Mesendoderm (in vitro differentiated cells): ENCODE measurements at regions not wholly inside any gene's neighbourhood (a gene's known extent, or its start where the extent isn't known, plus 50 kb on each side); places are given as distances from the start of the nearest gene placed in this dataset.
"Not testable (repeated sequence)": the region's sequence is repeated elsewhere in the genome, so short reads cannot be mapped to it uniquely, and the experiment has no call there.

Source experiments
- DNase-seq: peaks from one replicate; pipeline ENCODE4 v3.0.0; 2013
- H2AK5ac ChIP-seq: 2 replicates; pipeline ENCODE4 v1.6.1; 2013; ENCODE audit warnings: low read length, inconsistent platforms
- H2BK120ac ChIP-seq: 2 replicates; pipeline ENCODE4 v1.6.1; 2013; ENCODE audit warnings: low read depth, mild to moderate bottlenecking, low read length, moderate library complexity, mixed read lengths
- H2BK15ac ChIP-seq: replicated peaks from 2 replicates; pipeline ENCODE4 v1.6.1; 2013; ENCODE audit warnings: low read depth, mild to moderate bottlenecking, moderate library complexity
- H2BK5ac ChIP-seq: 2 replicates; pipeline ENCODE4 v1.6.1; 2013; ENCODE audit warnings: low read length, inconsistent platforms
- H3K18ac ChIP-seq: 2 replicates; pipeline ENCODE4 v1.6.1; 2013; ENCODE audit warnings: mild to moderate bottlenecking, low read length, mixed read lengths
- H3K23ac ChIP-seq: one replicate; pipeline ENCODE4 v1.6.1; 2013; ENCODE audit warnings: low read length
- H3K27ac ChIP-seq: 2 replicates; pipeline ENCODE4 v1.5.1; 2013; ENCODE audit warnings: low read depth, mild to moderate bottlenecking, inconsistent platforms, low read length, moderate library complexity
- H3K27me3 ChIP-seq: 2 replicates; pipeline ENCODE4 v1.6.1; 2013; ENCODE audit warnings: low read length, control low read depth, mild to moderate bottlenecking, inconsistent platforms; ENCODE audit not compliant: insufficient read depth, poor library complexity
- H3K36me3 ChIP-seq: 2 replicates; pipeline ENCODE4 v1.6.1; 2013; ENCODE audit warnings: low read length, inconsistent platforms; ENCODE audit not compliant: control insufficient read depth, insufficient read depth
- H3K4ac ChIP-seq: one replicate; pipeline ENCODE4 v1.6.1; 2013; ENCODE audit warnings: low read depth, mild to moderate bottlenecking, low read length, moderate library complexity
- H3K4me1 ChIP-seq: 2 replicates; pipeline ENCODE4 v1.6.1; 2013; ENCODE audit warnings: low read depth, low read length, inconsistent platforms; ENCODE audit not compliant: control insufficient read depth
- H3K4me2 ChIP-seq: 2 replicates; pipeline ENCODE4 v1.6.1; 2013; ENCODE audit warnings: low read length
- H3K4me3 ChIP-seq: 2 replicates; pipeline ENCODE4 v1.5.1; 2013; ENCODE audit warnings: mild to moderate bottlenecking, low read length
- H3K56ac ChIP-seq: one replicate; pipeline ENCODE4 v1.6.1; 2013; ENCODE audit warnings: low read length
- H3K79me1 ChIP-seq: 2 replicates; pipeline ENCODE4 v1.6.1; 2013; ENCODE audit warnings: low read length, inconsistent platforms
- H3K79me2 ChIP-seq: 2 replicates; pipeline ENCODE4 v1.6.1; 2013; ENCODE audit warnings: mild to moderate bottlenecking, low read length; ENCODE audit not compliant: control insufficient read depth, insufficient read depth
- H3K9ac ChIP-seq: 2 replicates; pipeline ENCODE4 v1.6.1; 2013; ENCODE audit warnings: low read length, inconsistent platforms
- H4K5ac ChIP-seq: one replicate; pipeline ENCODE4 v1.6.1; 2013; ENCODE audit warnings: low read length
- H4K8ac ChIP-seq: one replicate; pipeline ENCODE4 v1.6.1; 2013; ENCODE audit warnings: low read depth, mild to moderate bottlenecking, control low read depth, low read length, moderate library complexity
- WGBS: extraction: QIAGEN DNeasy Blood & Tissue Kit; methylation state at CpG from one replicate; pipeline ENCODE4 v1.1.7; 2013; ENCODE audit warnings: low lambda C conversion rate, missing lambda C conversion rate; ENCODE audit not compliant: insufficient coverage; ENCODE audit errors: extremely low coverage; 5-methylcytosine and 5-hydroxymethylcytosine counted together

GRCh38 chr1:78269591-78269990 is 221.2 kb upstream of the PTGFR start:
- Histone ChIP-seq H3K23ac (no peak overlapping the region), H3K27ac (no peak overlapping the region), H3K79me2 (no peaks in the 10 kb centered on the region), H3K9ac (no peak overlapping the region), H3K4me3 (no peak overlapping the region), H3K4me2 (no peak overlapping the region), H3K4ac (no peak overlapping the region), H3K36me3 (no peaks in the 10 kb centered on the region), H3K27me3 (no peaks in the 10 kb centered on the region), H3K4me1 (no peaks in the 10 kb centered on the region), H2AK5ac (no peak overlapping the region), H3K18ac (no peak overlapping the region), H2BK5ac (no peak overlapping the region), H3K56ac (no peak overlapping the region), H2BK120ac (no peak overlapping the region), H4K8ac (no peak overlapping the region), H3K79me1 (no peaks in the 10 kb centered on the region), H4K5ac (no peak overlapping the region), H2BK15ac (no peak overlapping the region)
- WGBS = no CpG with 5 or more reads among the region's 2 CpGs
- no peak for DNase-seq

- no CpG with 5 or more reads among the region's 2 CpGs for WGBS
- H3K4me2 ChIP-seq, H3K23ac ChIP-seq, H3K4ac ChIP-seq, H3K18ac ChIP-seq, H2BK120ac ChIP-seq, H4K8ac ChIP-seq, H3K36me3 ChIP-seq, H3K9ac ChIP-seq, H3K79me2 ChIP-seq, H3K79me1 ChIP-seq, H3K4me1 ChIP-seq, H2BK5ac ChIP-seq, H2AK5ac ChIP-seq, H4K5ac ChIP-seq, H3K4me3 ChIP-seq, DNase-seq, H2BK15ac ChIP-seq, H3K56ac ChIP-seq, H3K27ac ChIP-seq, H3K27me3 ChIP-seq: not testable (repeated sequence)
Observed at GRCh38 chr1:78271423-78271822, 219.4 kb upstream of the PTGFR start.

DNA sequence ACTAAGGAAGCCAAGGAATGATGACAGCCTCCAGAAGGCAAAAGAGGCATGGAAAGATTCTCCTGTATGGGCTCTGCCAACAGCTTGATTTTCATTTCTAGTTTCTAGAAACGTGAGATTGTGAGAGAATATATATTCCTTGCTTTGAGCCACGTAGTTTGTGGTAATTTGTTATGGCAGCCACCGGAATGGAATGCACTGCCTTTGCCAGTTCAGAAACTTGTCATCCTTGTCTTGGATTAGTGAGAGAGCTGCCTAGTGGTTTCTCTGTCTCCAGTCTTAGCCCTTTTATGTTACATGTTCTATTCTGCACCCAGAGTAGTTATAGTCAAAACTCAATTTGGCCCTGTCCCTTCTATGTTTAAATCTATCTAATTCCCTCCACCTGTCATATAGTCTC is 216.0 kb upstream of the PTGFR start:
- no peak for DNase-seq
- H2BK120ac ChIP-seq = no peak overlapping the region
- H3K4me2 ChIP-seq = no peak overlapping the region
- no peak overlapping the region for H3K4me3 ChIP-seq
- H3K4me1 ChIP-seq = no peaks in the 10 kb centered on the region
- no peak overlapping the region for H4K5ac ChIP-seq
- H3K56ac ChIP-seq = no peak overlapping the region
- no peak overlapping the region for H3K9ac ChIP-seq
- H3K18ac ChIP-seq = no peak overlapping the region
- H3K23ac ChIP-seq = no peak overlapping the region
- no peaks in the 10 kb centered on the region for H3K36me3 ChIP-seq
- H3K4ac ChIP-seq = no peak overlapping the region
- no peak overlapping the region for H4K8ac ChIP-seq
- no peak overlapping the region for H3K27ac ChIP-seq
- H2BK5ac ChIP-seq = no peak overlapping the region
- no peaks in the 10 kb centered on the region for H3K79me1 ChIP-seq
- H2AK5ac ChIP-seq = no peak overlapping the region
- H3K79me2 ChIP-seq = no peaks in the 10 kb centered on the region
- WGBS = no CpG with 5 or more reads among the region's 3 CpGs
- no peaks in the 10 kb centered on the region for H3K27me3 ChIP-seq
- H2BK15ac ChIP-seq = no peak overlapping the region

DNA sequence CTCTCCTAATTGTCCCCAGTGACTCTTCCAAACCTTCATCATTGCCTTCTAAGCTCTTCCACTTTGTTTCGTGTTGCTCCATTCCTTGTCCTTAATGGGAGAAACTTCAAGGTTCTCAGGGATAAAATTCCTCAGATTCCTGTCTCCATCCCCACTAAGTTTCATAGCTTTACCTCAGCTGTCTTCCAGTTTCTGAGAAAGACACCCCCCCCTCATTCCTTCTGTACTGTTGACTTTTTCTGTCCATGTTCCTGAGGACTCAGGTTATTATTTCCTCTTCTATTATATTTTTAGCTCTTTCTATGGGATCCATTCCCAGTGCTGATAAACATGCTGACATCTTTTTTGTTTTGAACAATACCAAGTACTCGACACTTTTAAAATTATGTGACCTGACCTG is 215.3 kb upstream of the PTGFR start:
- no peaks in the 10 kb centered on the region for H3K79me2 ChIP-seq
- no CpG with 5 or more reads among the region's 2 CpGs for WGBS

DNA sequence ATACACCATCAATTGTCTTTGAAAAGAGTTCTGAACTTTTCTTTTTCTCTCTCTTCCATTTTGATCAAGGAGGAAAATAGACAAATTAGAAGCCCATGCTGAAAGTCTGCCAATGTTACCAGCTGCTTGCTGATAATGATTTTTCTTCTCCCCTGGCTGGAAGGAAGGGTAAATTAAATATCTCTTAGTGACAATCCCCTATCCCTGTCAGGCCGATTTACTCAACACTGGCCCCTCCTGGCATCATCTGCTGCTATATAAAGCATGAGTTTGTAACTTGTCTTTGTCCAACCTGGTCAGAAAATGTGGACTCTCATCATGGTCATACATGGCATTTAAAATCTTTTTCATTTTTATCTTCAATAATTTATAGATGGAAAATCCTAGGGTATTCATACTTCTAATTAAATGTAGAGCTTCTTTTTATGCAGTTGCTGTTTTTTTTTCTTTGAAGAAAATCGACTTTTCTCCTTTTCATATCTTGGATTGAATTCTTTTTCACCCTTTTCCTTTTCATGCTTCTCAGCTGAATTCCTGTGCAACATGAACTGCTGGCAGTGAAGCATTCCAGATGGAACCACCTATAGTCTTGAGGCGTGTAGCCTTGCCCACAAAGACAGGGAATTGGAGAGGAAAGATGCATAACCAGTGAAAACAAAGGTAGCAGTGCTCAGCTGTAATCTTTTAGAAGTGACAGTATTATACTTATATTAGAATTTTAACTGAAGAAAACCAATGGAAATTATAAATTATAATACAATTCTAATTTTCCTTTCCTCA is 214.7 kb upstream of the PTGFR start:
- Histone ChIP-seq H3K18ac (no peak overlapping the region), H3K27me3 (no peaks in the 10 kb centered on the region), H3K56ac (no peak overlapping the region), H4K5ac (no peak overlapping the region), H2BK15ac (no peak overlapping the region), H3K27ac (no peak overlapping the region), H3K79me1 (no peaks in the 10 kb centered on the region), H2BK120ac (no peak overlapping the region), H3K4me2 (no peak overlapping the region), H3K23ac (no peak overlapping the region), H3K4me1 (no peaks in the 10 kb centered on the region), H3K4ac (no peak overlapping the region), H4K8ac (no peak overlapping the region), H2AK5ac (no peak overlapping the region), H3K4me3 (no peak overlapping the region), H2BK5ac (no peak overlapping the region), H3K79me2 (no peaks in the 10 kb centered on the region), H3K9ac (no peak overlapping the region), H3K36me3 (no peaks in the 10 kb centered on the region)
- DNase-seq = no peak
- no CpG with 5 or more reads among the region's 3 CpGs for WGBS

More for the DNA sequence above, 215.3 kb upstream of the PTGFR start:
- Histone ChIP-seq H3K18ac (no peak overlapping the region), H3K4me3 (no peak overlapping the region), H3K56ac (no peak overlapping the region), H3K4me1 (no peaks in the 10 kb centered on the region), H2BK5ac (no peak overlapping the region), H4K5ac (no peak overlapping the region), H3K9ac (no peak overlapping the region), H2BK15ac (no peak overlapping the region), H4K8ac (no peak overlapping the region), H3K23ac (no peak overlapping the region), H2BK120ac (no peak overlapping the region), H3K4ac (no peak overlapping the region), H3K27ac (no peak overlapping the region), H3K79me1 (no peaks in the 10 kb centered on the region), H3K4me2 (no peak overlapping the region), H3K36me3 (no peaks in the 10 kb centered on the region), H2AK5ac (no peak overlapping the region), H3K27me3 (no peaks in the 10 kb centered on the region)
- DNase-seq = peak; percentile 42

GRCh38 chr1:78277253-78277652 is 213.5 kb upstream of the PTGFR start:
- Histone ChIP-seq H4K5ac (no peak overlapping the region), H3K56ac (no peak overlapping the region), H2BK120ac (no peak overlapping the region), H3K18ac (no peak overlapping the region), H3K27ac (no peak overlapping the region), H3K79me2 (no peaks in the 10 kb centered on the region), H3K36me3 (no peaks in the 10 kb centered on the region), H2BK5ac (no peak overlapping the region), H3K79me1 (no peaks in the 10 kb centered on the region), H2AK5ac (no peak overlapping the region), H4K8ac (no peak overlapping the region), H3K23ac (no peak overlapping the region), H3K4me2 (no peak overlapping the region), H3K9ac (no peak overlapping the region), H3K27me3 (no peaks in the 10 kb centered on the region), H2BK15ac (no peak overlapping the region), H3K4me1 (no peaks in the 10 kb centered on the region), H3K4me3 (no peak overlapping the region), H3K4ac (no peak overlapping the region)
- DNase-seq = no peak
